GM12892 (cell line): ENCODE measurements at regions not wholly inside any gene's neighbourhood (a gene's known extent, or its start where the extent isn't known, plus 50 kb on each side); places are given as distances from the start of the nearest gene placed in this dataset.

Experiments used
- POLR2A ChIP-seq: IDR thresholded peaks from 2 replicates; pipeline ENCODE4 v1.6.1; 2011; ENCODE audit warnings: low read depth, low read length, control low read depth
- POLR2AphosphoS5 ChIP-seq: IDR thresholded peaks from 2 replicates; pipeline ENCODE4 v1.6.1; 2011; ENCODE audit warnings: low read depth, low read length, control low read depth
- TAF1 ChIP-seq: IDR thresholded peaks from 2 replicates; pipeline ENCODE4 v1.6.1; 2011; ENCODE audit warnings: low read depth, mild to moderate bottlenecking, control low read depth, low read length, borderline replicate concordance

GRCh38 chr2:156659694-156660093 lies 223.5 kb downstream of the GPD2 start:
- no peak for TF ChIP-seq TAF1
- no peak for TF ChIP-seq POLR2A
- TF ChIP-seq POLR2AphosphoS5: no peak
